GM12878 (cell line): ENCODE measurements at regions not wholly inside any gene's neighbourhood (a gene's known extent, or its start where the extent isn't known, plus 50 kb on each side); places are given as distances from the start of the nearest gene placed in this dataset.

Experiments
- ATAC-seq: fragments of 200-7000 bp; cut with Tn5 transposase; 3 replicates; pipeline ENCODE4 v1.9.1; 2020; ENCODE audit warnings: mild to moderate bottlenecking, moderate library complexity
- BruUV-seq: library from RNA; stranded (reverse); fragments of 400-500 nt; replicated peaks from 2 replicates; lab custom pipeline; 2021; lab: Mats Ljungman, UMichigan
- CTCF ChIA-PET: fragments of 300-600 bp; sonication (Branson Sonifier 250); formaldehyde crosslinking; extraction: SDS; loops from one replicate; lab custom pipeline; 2021; ENCODE audit warnings: inconsistent platforms; lab: Yijun Ruan, JAX
- POLR2A ChIA-PET: fragments of 350-600 bp; formaldehyde crosslinking; extraction: SDS; loops from one replicate; lab custom pipeline; 2021; ENCODE audit warnings: inconsistent platforms; lab: Charles Lee
- RAD21 ChIA-PET: fragments of 300-600 bp; sonication (Branson Sonifier 250); formaldehyde crosslinking; loops from one replicate; lab custom pipeline; 2023; ENCODE audit warnings: antibody characterized with exemption; ENCODE audit not compliant: unreplicated experiment; lab: Charles Lee
- SMC1A ChIA-PET: fragments of 300-600 bp; sonication (Branson Sonifier 250); formaldehyde crosslinking; loops from one replicate; lab custom pipeline; 2023; ENCODE audit not compliant: unreplicated experiment, uncharacterized antibody; lab: Charles Lee
- DNase-seq: peaks from one replicate; pipeline ENCODE4 v3.0.0-alpha.2; 2011; ENCODE audit warnings: low read depth, low spot score
- FAIRE-seq: peaks from 3 replicates; lab custom pipeline; 2011; peaks lifted over from hg19 to GRCh38; lab: Jason Lieb, UNC
- H2AFZ ChIP-seq: 2 replicates; pipeline ENCODE4 v1.6.0; 2011; ENCODE audit warnings: low read depth, low read length, control low read depth; ENCODE audit not compliant: control insufficient read depth
- H3K27ac ChIP-seq: 2 replicates; pipeline ENCODE4 v1.5.1; 2011; ENCODE audit warnings: control low read depth; ENCODE audit not compliant: control insufficient read depth, insufficient read depth
- H3K27me3 ChIP-seq, 2 experiments: replicated peaks in 1 of 2; 2 replicates each; pipeline versions ENCODE4 v1.6.0 to v1.6.1; 2011; ENCODE audit warnings: low read length in 1 of 2; ENCODE audit not compliant: control insufficient read depth in 2 of 2, insufficient read depth in 2 of 2
- H3K36me3 ChIP-seq, 2 experiments: 2 replicates each; pipeline ENCODE4 v1.5.1; 2011; ENCODE audit warnings: low read length in 1 of 2; ENCODE audit not compliant: control insufficient read depth in 2 of 2, insufficient read depth in 2 of 2
- H3K4me1 ChIP-seq: 2 replicates; pipeline ENCODE4 v1.6.1; 2011; ENCODE audit warnings: mild to moderate bottlenecking, low read length, moderate library complexity, mixed read lengths; ENCODE audit not compliant: control insufficient read depth, insufficient read depth
- H3K4me2 ChIP-seq: 2 replicates; pipeline ENCODE4 v1.6.0; 2011; ENCODE audit warnings: control low read depth; ENCODE audit not compliant: control insufficient read depth, insufficient read depth
- H3K4me3 ChIP-seq: fragments of 200-600 bp; sonication (generic); 2 replicates; pipeline ENCODE4 v1.5.1; 2016
- H3K79me2 ChIP-seq: 2 replicates; pipeline ENCODE4 v1.6.0; 2011; ENCODE audit warnings: low read length; ENCODE audit not compliant: control insufficient read depth, insufficient read depth
- H3K9ac ChIP-seq: 2 replicates; pipeline ENCODE4 v1.8.0; 2011; ENCODE audit warnings: low read length, control low read depth, mixed read lengths; ENCODE audit not compliant: control insufficient read depth, insufficient read depth
- H3K9me3 ChIP-seq: replicated peaks from 3 replicates; pipeline ENCODE4 v1.5.1; 2011; ENCODE audit warnings: mild to moderate bottlenecking, low read length; ENCODE audit not compliant: control insufficient read depth, insufficient read depth
- H4K20me1 ChIP-seq: 2 replicates; pipeline ENCODE4 v1.6.0; 2011; ENCODE audit not compliant: control insufficient read depth, insufficient read depth
- ELK1 ChIP-seq: IDR thresholded peaks from 2 replicates; pipeline ENCODE4 v1.6.1; 2012; ENCODE audit warnings: low read depth, low read length, improper control_type of control experiment
- FOS ChIP-seq: IDR thresholded peaks from 3 replicates; pipeline ENCODE4 v1.6.1; 2011; ENCODE audit warnings: borderline replicate concordance; ENCODE audit not compliant: insufficient read length; ENCODE audit errors: extremely low read depth
- GATAD2B ChIP-seq: fragments of 450-650 bp; conservative IDR thresholded peaks from 2 replicates; pipeline ENCODE4 v1.6.1; 2017; ENCODE audit warnings: low read depth, mild to moderate bottlenecking, moderate library complexity
- IKZF1 ChIP-seq: fragments of 450-650 bp; conservative IDR thresholded peaks from 2 replicates; pipeline ENCODE4 v1.6.1; 2017; ENCODE audit warnings: antibody characterized with exemption, mild to moderate bottlenecking
- MEF2A ChIP-seq: IDR thresholded peaks from 2 replicates; pipeline ENCODE4 v1.6.1; 2011; ENCODE audit warnings: low read depth, mild to moderate bottlenecking, low read length, moderate library complexity; ENCODE audit not compliant: insufficient read depth
- MLLT1 ChIP-seq: fragments of 450-650 bp; IDR thresholded peaks from 2 replicates; pipeline ENCODE4 v1.6.1; 2016; ENCODE audit warnings: mild to moderate bottlenecking
- RAD21 ChIP-seq: IDR thresholded peaks from 2 replicates; pipeline ENCODE4 v1.6.1; 2011; ENCODE audit warnings: mild to moderate bottlenecking, low read depth, low read length, moderate library complexity; ENCODE audit not compliant: insufficient read depth
- RELA ChIP-seq: fragments of 450-650 bp; IDR thresholded peaks from 2 replicates; pipeline ENCODE4 v1.8.0; 2014; ENCODE audit warnings: borderline replicate concordance; ENCODE audit not compliant: partially characterized antibody
- SP1 ChIP-seq: IDR thresholded peaks from one replicate; pipeline ENCODE4 v1.6.1; 2011; ENCODE audit warnings: low read depth, low read length
- ZNF217 ChIP-seq: fragments of 450-650 bp; IDR thresholded peaks from 2 replicates; pipeline ENCODE4 v1.6.1; 2017; ENCODE audit warnings: antibody characterized with exemption, mild to moderate bottlenecking
- ZNF274 ChIP-seq: IDR thresholded peaks from one replicate; pipeline ENCODE4 v1.8.0; 2011; ENCODE audit not compliant: insufficient read length, insufficient read depth
- WGBS: methylation state at CpG from one replicate; pipeline ENCODE4 v1.1.6; 2016; ENCODE audit warnings: low lambda C conversion rate; ENCODE audit not compliant: insufficient replicate concordance, insufficient coverage; ENCODE audit errors: missing lambda C conversion rate; 5-methylcytosine and 5-hydroxymethylcytosine counted together
- in situ Hi-C: fragments of 300-500 bp; cut with MboI; formaldehyde crosslinking; loops from 9 replicates; pipeline ENCODE4 v1.14.3; 2018; ENCODE audit warnings: mixed read lengths
- intact Hi-C: fragments of 100-400 bp; cut with micrococcal nuclease; formaldehyde crosslinking; loops from one replicate; pipeline ENCODE4 v1.14.2; 2022; ENCODE audit not compliant: unreplicated experiment
- TF ChIP-seq, protein P1 (sequence below): fragments of 450-650 bp; formaldehyde crosslinking; IDR thresholded peaks from 2 replicates; pipeline ENCODE4 v1.5.0; 2022; ENCODE audit warnings: mild to moderate bottlenecking, missing genetic modification characterization
- TF ChIP-seq, protein P2 (sequence below): IDR thresholded peaks from 2 replicates; pipeline ENCODE4 v1.6.1; 2012; ENCODE audit warnings: low read depth, low read length, improper control_type of control experiment
- TF ChIP-seq, protein P3 (sequence below): IDR thresholded peaks from 2 replicates; pipeline ENCODE4 v1.6.1; 2011; ENCODE audit warnings: low read depth, low read length, improper control_type of control experiment, borderline replicate concordance
- TF ChIP-seq, protein P4 (sequence below): fragments of 450-650 bp; IDR thresholded peaks from 2 replicates; pipeline ENCODE4 v1.6.1; 2014; ENCODE audit warnings: mild to moderate bottlenecking

- TF ChIP-seq, protein P1, sequence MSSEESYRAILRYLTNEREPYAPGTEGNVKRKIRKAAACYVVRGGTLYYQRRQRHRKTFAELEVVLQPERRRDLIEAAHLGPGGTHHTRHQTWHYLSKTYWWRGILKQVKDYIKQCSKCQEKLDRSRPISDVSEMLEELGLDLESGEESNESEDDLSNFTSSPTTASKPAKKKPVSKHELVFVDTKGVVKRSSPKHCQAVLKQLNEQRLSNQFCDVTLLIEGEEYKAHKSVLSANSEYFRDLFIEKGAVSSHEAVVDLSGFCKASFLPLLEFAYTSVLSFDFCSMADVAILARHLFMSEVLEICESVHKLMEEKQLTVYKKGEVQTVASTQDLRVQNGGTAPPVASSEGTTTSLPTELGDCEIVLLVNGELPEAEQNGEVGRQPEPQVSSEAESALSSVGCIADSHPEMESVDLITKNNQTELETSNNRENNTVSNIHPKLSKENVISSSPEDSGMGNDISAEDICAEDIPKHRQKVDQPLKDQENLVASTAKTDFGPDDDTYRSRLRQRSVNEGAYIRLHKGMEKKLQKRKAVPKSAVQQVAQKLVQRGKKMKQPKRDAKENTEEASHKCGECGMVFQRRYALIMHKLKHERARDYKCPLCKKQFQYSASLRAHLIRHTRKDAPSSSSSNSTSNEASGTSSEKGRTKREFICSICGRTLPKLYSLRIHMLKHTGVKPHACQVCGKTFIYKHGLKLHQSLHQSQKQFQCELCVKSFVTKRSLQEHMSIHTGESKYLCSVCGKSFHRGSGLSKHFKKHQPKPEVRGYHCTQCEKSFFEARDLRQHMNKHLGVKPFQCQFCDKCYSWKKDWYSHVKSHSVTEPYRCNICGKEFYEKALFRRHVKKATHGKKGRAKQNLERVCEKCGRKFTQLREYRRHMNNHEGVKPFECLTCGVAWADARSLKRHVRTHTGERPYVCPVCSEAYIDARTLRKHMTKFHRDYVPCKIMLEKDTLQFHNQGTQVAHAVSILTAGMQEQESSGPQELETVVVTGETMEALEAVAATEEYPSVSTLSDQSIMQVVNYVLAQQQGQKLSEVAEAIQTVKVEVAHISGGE: no peak
- TF ChIP-seq RAD21 (no peak), MLLT1 (no peak), GATAD2B (no peak), ELK1 (no peak)
- TF ChIP-seq, protein P2, sequence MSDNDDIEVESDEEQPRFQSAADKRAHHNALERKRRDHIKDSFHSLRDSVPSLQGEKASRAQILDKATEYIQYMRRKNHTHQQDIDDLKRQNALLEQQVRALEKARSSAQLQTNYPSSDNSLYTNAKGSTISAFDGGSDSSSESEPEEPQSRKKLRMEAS: no peak
- TF ChIP-seq, all 136 proteins: peak for 0
These were observed 204.4 kb upstream of the ZNF385D start (continued) for GRCh38 chr3:21955406-21955805.

- H3K9ac ChIP-seq: no peak overlapping the region
- SMC1A ChIA-PET: no interaction called here
- no peak overlapping the region for H3K4me3 ChIP-seq
- RAD21 ChIA-PET: no interaction called here
- no peaks in the 10 kb centered on the region for H3K27me3 ChIP-seq
- intact Hi-C loops (no loop called here), in situ Hi-C loops (no loop called here)
- POLR2A ChIA-PET: no interaction called here
- ATAC-seq (no peak), DNase-seq (no peak), FAIRE-seq (no peak)
- no peaks in the 10 kb centered on the region for H4K20me1 ChIP-seq
- no peaks in the 10 kb centered on the region for H3K79me2 ChIP-seq
- no peaks in the 10 kb centered on the region; the same call in 2 of the 3 replicates for H3K9me3 ChIP-seq
- no peaks in the 10 kb centered on the region for H3K36me3 ChIP-seq
- no peaks in the 10 kb centered on the region for H3K4me1 ChIP-seq
- no peak overlapping the region for H3K4me2 ChIP-seq
- no peak overlapping the region for H2AFZ ChIP-seq
- no TSS peak for BruUV-seq
- 0% methylated on average over 1 of the region's 1 CpG for WGBS
- H3K27ac ChIP-seq: no peak overlapping the region
- CTCF ChIA-PET: no interaction called here
- no peak for TF ChIP-seq MEF2A
- no peak for TF ChIP-seq ZNF217
- TF ChIP-seq ZNF274: no peak
- TF ChIP-seq RELA: no peak
- no peak for TF ChIP-seq FOS
- TF ChIP-seq SP1: no peak
- TF ChIP-seq, protein P3, sequence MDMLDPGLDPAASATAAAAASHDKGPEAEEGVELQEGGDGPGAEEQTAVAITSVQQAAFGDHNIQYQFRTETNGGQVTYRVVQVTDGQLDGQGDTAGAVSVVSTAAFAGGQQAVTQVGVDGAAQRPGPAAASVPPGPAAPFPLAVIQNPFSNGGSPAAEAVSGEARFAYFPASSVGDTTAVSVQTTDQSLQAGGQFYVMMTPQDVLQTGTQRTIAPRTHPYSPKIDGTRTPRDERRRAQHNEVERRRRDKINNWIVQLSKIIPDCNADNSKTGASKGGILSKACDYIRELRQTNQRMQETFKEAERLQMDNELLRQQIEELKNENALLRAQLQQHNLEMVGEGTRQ: no peak
- no peak for TF ChIP-seq IKZF1
- TF ChIP-seq, protein P4, sequence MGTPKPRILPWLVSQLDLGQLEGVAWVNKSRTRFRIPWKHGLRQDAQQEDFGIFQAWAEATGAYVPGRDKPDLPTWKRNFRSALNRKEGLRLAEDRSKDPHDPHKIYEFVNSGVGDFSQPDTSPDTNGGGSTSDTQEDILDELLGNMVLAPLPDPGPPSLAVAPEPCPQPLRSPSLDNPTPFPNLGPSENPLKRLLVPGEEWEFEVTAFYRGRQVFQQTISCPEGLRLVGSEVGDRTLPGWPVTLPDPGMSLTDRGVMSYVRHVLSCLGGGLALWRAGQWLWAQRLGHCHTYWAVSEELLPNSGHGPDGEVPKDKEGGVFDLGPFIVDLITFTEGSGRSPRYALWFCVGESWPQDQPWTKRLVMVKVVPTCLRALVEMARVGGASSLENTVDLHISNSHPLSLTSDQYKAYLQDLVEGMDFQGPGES: no peak
These were observed 209.0 kb upstream of the ZNF385D start for GRCh38 chr3:21960033-21960432.
